Neural cell (in vitro differentiated cells): ENCODE measurements at regions not wholly inside any gene's neighbourhood (a gene's known extent, or its start where the extent isn't known, plus 50 kb on each side); places are given as distances from the start of the nearest gene placed in this dataset.

Experiments
- RAD21 ChIP-seq: fragments of 450-650 bp; conservative IDR thresholded peaks from 2 replicates; pipeline ENCODE4 v1.6.1; 2014; ENCODE audit warnings: antibody characterized with exemption, mild to moderate bottlenecking, moderate library complexity
- TF ChIP-seq, protein P1 (sequence below): fragments of 450-650 bp; IDR thresholded peaks from 2 replicates; pipeline ENCODE4 v1.5.1; 2014; ENCODE audit warnings: antibody characterized with exemption, mild to moderate bottlenecking, moderate library complexity; ENCODE audit not compliant: poor library complexity, severe bottlenecking

DNA sequence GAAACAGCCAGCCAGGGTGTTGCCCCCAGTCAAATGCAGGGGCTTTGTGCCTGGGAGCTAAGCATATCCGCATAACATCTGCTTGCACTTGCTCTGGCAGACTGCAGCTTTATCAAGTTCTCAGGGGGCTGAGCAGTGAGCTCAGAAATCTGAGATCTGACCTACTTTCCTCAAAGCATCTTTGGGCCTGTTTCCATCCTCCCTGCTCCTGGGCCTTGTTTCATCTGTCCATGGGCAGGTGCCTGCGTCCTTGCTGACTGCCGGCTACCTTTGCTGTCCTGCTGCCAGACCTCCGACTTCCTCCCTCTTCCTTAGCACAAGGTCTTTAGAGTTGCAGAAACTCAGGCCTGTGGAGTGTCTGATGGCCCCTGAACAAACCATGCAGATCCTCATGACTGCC lies 131.2 kb upstream of the B3GAT1 start:
- no peak for TF ChIP-seq RAD21
- TF ChIP-seq, protein P1, sequence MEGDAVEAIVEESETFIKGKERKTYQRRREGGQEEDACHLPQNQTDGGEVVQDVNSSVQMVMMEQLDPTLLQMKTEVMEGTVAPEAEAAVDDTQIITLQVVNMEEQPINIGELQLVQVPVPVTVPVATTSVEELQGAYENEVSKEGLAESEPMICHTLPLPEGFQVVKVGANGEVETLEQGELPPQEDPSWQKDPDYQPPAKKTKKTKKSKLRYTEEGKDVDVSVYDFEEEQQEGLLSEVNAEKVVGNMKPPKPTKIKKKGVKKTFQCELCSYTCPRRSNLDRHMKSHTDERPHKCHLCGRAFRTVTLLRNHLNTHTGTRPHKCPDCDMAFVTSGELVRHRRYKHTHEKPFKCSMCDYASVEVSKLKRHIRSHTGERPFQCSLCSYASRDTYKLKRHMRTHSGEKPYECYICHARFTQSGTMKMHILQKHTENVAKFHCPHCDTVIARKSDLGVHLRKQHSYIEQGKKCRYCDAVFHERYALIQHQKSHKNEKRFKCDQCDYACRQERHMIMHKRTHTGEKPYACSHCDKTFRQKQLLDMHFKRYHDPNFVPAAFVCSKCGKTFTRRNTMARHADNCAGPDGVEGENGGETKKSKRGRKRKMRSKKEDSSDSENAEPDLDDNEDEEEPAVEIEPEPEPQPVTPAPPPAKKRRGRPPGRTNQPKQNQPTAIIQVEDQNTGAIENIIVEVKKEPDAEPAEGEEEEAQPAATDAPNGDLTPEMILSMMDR, result no peak
